Kidney glomerular epithelial cell (primary cell): ENCODE measurements at regions not wholly inside any gene's neighbourhood (a gene's known extent, or its start where the extent isn't known, plus 50 kb on each side); places are given as distances from the start of the nearest gene placed in this dataset.
"Not testable (repeated sequence)": the region's sequence is repeated elsewhere in the genome, so short reads cannot be mapped to it uniquely, and the experiment has no call there.

Experiments
- DNase-seq: peaks from one replicate; lab custom pipeline; 2025; lab: John Stamatoyannopoulos, UW

DNA sequence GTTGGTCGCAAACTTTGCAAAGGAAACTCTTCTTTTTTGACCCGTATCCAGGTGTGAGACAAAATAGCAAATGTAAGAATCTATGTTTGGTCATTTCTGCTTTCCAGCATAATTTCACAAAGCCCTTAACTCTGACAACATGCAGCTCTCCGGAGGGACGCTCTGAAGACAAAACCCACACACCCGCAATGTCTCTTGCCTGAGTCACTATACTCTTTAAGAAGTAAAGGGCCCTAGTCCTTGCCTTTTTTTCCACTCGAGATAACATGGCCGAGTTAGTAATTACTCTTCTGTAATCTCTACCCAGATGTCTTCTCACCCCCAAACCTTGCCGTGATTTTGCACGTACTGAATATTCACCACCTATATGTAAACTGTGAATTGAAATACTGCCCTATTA is 115.7 kb upstream of the ADAMTS9 start:
- no peak for DNase-seq

DNA sequence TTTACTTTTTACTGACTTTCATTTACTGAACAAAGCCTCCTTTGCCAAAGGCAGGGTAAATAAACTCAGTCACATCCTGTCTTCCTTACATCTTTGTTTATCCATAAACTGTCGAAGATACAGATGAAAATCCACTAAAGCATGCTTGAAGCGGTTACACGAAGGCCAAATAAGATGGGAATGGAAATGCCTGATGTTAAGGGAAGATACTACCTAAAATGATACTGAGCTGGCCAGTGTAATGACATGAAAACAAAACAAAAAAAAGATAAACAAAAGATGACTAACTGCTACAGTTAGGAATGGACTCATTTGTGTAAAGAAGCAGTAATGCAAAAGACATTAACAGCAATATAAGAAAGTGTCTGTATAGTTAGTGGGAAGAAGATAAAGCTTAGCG is 114.7 kb upstream of the ADAMTS9 start:
- no peak for DNase-seq

DNA sequence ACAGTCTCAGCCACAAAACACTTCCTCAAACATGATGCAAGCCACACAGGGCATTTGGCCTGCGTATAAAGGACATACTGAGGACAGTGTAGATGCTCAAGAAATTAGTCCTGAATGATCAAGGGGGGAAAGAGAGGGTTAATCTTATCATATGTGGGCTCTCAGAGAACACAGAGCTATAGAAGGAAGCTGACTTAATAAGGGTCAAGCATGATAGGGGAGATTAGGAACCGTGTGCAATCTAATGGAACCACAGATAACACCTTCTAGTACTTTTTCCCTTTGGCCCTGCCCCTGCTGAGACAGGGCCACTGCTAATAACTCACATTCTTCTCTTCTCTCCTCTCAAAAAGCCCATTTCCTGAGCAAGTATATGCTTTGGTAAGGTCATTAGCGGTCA is 114.1 kb upstream of the ADAMTS9 start:
- DNase-seq: no peak

DNA sequence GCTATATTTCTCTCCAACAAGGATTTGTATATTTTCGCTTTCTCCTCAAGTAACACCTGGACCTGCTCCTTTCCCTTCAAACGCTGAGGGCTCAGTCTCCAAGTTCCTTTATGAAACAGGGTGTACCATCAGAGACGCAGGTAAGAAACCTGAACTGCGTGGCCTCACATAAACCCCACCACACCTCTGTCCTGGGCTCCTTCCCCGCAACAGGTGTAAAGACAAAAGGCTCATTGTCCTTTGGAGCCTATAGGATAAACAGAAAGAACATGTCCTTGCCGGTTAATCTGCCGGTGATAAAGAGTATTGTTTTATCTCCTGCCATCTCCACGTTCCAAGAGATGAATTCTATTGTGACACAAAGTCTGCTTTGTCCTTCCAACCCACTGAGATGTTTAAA is 111.8 kb upstream of the ADAMTS9 start:
- DNase-seq: no peak

DNA sequence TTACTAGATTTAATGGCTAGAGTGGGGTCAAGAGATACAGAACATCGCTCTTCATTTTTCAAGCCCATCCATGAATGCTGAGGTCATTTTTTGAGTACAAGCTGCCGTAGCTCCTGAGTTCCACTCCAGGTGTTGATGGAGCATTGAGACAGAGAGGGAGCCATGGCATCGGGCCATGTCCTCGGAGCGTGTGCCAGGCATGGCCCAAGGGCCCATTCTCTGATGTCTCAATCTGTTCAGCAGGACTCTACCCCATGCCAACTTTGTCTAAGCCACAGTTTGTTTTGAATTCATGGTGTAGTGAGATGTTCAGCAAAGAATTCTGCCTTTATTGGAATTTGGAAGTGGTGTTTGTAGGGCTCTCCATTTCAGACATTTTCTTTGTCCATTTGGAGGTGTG is 110.5 kb upstream of the ADAMTS9 start:
- DNase-seq: no peak

DNA sequence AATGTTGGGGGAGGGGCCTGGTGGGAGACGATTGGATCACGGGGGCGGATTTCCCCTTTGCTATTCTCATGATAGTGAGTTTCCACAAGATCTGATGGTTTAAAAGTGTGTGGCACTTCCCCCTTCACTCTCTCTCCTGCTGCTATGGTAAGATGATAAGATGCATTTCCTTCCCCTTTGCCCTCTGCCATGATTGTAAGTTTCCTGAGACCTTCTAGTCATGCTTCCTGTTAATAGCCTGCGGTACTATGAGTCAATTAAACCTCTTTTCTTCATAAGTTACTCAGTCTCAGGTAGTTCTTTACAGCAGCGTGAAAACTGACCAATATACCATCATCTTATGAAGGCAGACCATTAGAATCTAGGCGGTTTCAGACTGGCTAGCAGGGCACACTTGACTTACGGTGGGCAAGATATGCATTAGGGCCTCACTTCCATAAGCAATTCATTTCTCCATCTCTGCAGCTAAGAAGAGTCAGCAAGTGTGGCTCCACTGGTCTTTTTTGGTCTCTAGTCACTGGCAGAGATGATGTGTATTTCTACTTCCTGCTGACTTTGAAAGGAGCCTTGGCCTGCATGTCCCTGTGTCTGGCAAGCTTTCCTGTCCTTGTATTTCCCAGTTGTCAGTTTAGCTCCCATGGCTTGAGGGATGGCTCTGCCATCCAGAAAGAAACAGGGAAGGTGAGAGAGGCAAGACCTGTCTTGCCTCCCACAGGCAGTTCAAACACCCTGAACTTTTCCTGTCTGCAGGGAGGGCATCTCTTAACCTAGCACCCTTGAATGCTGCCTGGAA is 109.0 kb upstream of the ADAMTS9 start:
- DNase-seq: no peak

- no peak for DNase-seq
Observed at GRCh38 chr3:64792445-64792844, 104.6 kb upstream of the ADAMTS9 start.

DNA sequence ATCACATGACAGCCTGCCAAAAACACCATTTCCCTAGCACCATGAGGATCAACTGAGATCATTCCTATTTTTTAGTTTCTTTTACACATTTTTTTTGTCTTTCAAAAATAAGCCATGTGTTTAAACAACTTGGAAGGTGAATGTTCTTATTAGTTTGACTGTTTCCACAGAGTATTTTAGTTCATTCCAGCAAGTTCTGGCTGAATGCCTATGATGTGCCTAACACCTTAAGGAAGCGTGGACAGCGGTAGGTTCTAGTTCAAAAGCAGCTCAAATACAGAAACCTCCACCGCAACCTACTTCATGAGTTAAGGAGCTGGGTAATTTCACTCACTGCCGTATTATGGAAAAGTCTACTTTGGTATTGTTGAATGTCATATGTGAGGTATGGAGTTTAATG is 101.3 kb upstream of the ADAMTS9 start:
- DNase-seq: no peak

DNA sequence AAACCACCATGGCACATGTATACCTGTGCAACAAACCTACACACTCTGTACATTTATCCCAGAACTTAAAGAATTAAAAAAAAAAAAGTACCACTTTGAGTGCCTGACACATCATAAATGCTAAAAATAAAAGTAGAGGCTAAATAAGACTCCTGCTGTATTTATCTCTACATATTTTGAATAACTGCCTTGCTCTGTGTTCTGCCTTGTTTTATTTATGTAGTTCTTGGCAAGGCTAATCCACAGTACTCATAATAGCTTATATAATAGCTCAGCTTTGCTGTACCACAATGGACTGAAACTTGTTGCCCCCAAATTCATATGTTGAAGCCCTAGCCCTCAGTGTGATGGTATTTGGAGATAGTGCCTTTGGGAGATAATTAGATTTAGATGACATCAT is 95.4 kb upstream of the ADAMTS9 start:
- DNase-seq: no peak

GRCh38 chr3:64780923-64781322 is 93.1 kb upstream of the ADAMTS9 start:
- DNase-seq: not testable (repeated sequence)

- no peak for DNase-seq
Observed at GRCh38 chr3:64773137-64773536, 85.3 kb upstream of the ADAMTS9 start.

GRCh38 chr3:64766440-64766839 is 78.6 kb upstream of the ADAMTS9 start:
- DNase-seq: no peak

DNA sequence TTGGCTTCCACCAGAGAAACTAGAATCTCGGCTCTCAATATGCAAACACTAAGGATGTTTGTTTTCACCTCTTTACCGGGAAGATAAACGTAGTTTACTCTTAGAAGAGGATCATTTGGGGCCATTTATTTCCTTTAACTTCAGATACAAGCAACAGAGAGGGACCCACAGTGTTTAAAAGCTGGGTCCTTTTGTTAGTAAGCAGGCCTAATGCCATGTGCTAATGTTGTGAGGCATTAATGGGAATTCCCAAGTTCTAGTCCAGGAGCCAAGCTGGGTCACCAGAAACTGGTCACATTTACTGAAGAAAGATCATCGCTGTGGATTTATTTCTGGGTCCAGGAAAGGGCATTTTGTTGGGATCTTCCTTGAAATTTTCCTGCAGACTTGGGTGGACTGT is 78.1 kb upstream of the ADAMTS9 start:
- DNase-seq: no peak

DNA sequence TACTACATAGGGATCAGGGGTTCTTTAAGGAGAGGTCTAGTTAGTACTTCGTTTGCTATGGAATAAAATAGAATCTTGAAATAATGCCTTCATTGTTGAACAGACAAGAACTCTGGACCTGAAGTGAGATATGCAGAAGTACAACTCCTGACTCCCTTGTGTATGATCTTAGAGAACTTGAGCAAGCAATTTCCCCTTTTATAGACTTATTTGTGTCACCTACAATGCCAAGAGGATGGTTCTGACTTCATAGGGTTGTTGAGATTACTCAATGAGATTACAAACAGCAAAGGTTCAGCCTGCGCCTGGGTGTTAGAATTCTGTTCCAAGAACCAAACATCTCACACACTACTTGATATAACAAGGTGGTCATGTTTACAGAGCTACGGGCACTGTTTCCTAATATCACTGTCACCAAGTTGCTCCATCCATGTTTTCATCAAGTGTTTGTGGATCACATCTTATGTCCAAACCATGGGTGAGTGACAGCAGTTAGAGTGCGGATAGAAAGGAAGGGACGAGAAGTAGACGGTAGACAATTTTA is 76.7 kb upstream of the ADAMTS9 start:
- DNase-seq: no peak

- DNase-seq: no peak
Observed at GRCh38 chr3:64763980-64764379, 76.2 kb upstream of the ADAMTS9 start.

DNA sequence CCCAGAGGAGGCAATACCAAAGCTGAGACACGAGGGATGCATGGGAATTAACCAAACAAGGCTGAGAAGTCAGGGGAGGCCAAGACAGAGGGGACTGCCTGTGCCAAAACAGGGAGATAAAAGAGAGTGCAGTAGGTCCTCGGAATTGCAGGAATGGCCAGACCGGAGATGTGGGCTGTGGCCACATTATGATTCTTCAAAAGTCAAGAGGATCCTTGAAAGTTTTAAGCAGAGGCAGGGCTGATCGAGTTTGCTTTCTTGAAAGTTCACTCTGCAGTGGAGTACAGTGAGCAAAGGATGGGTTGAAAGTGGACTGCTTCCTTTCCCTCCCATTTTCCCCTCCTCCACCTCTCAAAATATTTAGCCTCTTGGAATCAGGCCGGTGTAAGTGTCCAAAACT is 73.9 kb upstream of the ADAMTS9 start:
- no peak for DNase-seq

- DNase-seq: no peak
Observed at GRCh38 chr3:64760258-64760657, 72.5 kb upstream of the ADAMTS9 start.

GRCh38 chr3:64759811-64760210 is 72.0 kb upstream of the ADAMTS9 start:
- no peak for DNase-seq

GRCh38 chr3:64756398-64756986 is 68.7 kb upstream of the ADAMTS9 start:
- DNase-seq: no peak

DNA sequence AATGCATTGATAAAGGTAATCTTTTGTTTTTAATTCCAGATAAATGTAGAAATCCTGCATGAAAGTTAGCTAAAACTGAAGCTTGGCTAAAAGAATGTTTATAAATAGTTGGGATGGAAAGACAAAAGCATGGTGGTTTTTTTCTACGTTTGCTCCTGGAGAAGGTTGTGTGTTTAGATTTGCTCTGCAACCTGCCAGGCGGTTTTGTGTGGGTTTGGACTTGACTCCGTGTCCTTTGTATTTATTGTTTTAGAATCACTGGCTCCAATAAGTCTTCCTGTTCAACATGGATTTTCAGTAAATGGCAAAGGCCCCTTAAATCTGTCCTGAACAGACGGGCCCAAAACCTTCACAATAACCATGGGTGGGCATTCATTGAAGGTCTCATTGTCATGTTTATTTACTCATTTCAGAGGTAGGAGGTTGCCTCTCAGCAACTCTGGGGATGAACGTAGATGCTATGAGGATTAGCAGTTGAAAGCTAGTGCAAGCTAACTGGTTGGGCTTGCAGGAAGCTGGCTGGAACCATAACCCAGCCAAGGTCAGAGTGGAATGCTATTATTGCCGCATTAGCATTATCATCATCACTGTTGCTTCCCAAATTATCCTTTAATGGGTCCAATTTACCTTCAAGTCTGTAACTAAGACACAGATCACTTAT is 60.6 kb upstream of the ADAMTS9 start:
- no peak for DNase-seq

DNA sequence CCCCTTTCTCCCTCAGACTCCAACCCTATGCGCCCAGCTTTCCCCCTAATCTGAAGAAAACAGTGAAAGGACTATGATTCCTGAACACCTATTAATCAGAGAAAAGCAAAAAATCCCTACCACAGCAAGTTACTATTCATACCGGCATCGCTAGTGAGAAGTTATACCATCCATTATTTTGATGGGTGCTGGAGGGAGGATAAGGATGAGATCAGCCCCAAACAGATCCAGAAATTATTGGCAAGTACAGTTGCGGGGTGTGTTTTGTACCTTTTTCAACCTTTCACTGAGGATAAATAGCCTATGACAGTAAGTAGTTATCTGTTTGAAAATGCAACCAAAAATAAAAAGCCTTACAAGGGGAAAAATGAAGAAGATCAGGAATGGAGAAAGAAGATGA is 59.9 kb upstream of the ADAMTS9 start:
- DNase-seq: no peak

- no peak for DNase-seq
Observed at GRCh38 chr3:64743887-64744243, 56.1 kb upstream of the ADAMTS9 start.

GRCh38 chr3:64743156-64743886 is 55.5 kb upstream of the ADAMTS9 start:
- DNase-seq: no peak
